Esophagus (tissue), 2 donors: ENCODE measurements at regions not wholly inside any gene's neighbourhood (a gene's known extent, or its start where the extent isn't known, plus 50 kb on each side); places are given as distances from the start of the nearest gene placed in this dataset.

Experiments
- H3K27ac ChIP-seq, 2 donors: one replicate each; pipeline ENCODE4 v1.5.1; 2013; ENCODE audit warnings: low read depth in 2 of 2, mild to moderate bottlenecking in 2 of 2, inconsistent platforms in 1 of 2, low read length in 1 of 2, moderate library complexity in 1 of 2
- H3K27me3 ChIP-seq, 2 donors: one replicate each; pipeline ENCODE4 v1.6.1; 2013; ENCODE audit warnings: low read length in 2 of 2, control low read depth in 1 of 2, mild to moderate bottlenecking in 1 of 2; ENCODE audit not compliant: insufficient read depth in 2 of 2, control insufficient read depth in 1 of 2
- H3K36me3 ChIP-seq, 2 donors: one replicate each; pipeline ENCODE4 v1.6.1; 2013; ENCODE audit warnings: low read length in 1 of 2; ENCODE audit not compliant: control insufficient read depth in 2 of 2, insufficient read depth in 2 of 2
- H3K4me1 ChIP-seq, 2 donors: one replicate each; pipeline ENCODE4 v1.6.1; 2013; ENCODE audit warnings: low read length in 1 of 2; ENCODE audit not compliant: control insufficient read depth in 2 of 2, insufficient read depth in 2 of 2
- H3K4me3 ChIP-seq, 2 donors: one replicate each; pipeline ENCODE4 v1.5.1; 2013; ENCODE audit warnings: low read length in 2 of 2, mild to moderate bottlenecking in 2 of 2, low read depth in 1 of 2, moderate library complexity in 1 of 2
- H3K9me3 ChIP-seq, 2 donors: one replicate each; pipeline ENCODE4 v1.6.1; 2013; ENCODE audit warnings: mild to moderate bottlenecking in 2 of 2, low read depth in 1 of 2, low read length in 1 of 2, moderate library complexity in 1 of 2; ENCODE audit not compliant: control insufficient read depth in 2 of 2, insufficient read depth in 1 of 2
- WGBS, 2 donors: extraction: QIAGEN DNeasy Blood & Tissue Kit; methylation state at CpG; one replicate each; pipeline ENCODE4 v1.1.7; 2013; 5-methylcytosine and 5-hydroxymethylcytosine counted together
- donor health status: healthy with polysubstance abuse.
- donor health status: Bipolar disorder and iron deficiency.

DNA sequence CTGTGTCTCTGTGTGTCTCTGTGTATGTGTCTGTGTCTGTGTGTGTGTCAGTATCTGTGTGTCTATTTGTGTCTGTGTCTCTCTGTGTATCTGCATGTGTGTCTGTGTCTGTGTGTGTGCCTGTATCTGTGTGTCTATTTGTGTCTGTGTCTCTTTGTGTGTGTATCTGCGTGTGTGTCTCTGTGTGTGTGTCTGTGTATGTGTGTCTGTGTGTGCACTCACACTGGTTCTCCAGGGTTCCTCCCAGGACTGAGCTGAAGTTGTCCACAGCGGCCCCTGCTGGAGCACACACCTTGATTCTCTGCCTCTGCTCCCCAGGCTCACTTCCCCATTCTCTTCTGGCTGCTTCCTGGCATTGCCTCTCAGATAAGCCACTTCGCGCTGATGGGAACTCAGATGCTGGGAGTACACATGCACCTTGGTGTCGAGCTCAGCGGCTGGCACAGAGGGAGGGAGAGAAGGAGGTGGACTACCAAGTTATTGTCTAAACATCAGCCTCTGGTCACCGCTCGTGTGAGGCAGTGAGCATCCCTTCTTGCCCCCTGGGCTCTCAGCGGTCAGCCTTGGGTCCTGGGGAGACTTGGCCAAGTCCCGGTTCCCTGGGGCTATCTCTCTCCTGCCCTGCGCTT is 104.9 kb upstream of the NXT1 start:
- 56 to 59% methylated on average over 11 of the region's 11 CpGs for WGBS, 2 donors
- H3K4me1 ChIP-seq: peaks cover 0 to 3% of the 10 kb centered on the region in 2 donors
- H3K27ac ChIP-seq: no peak overlapping the region
- no peaks in the 10 kb centered on the region for H3K9me3 ChIP-seq
- no peak overlapping the region for H3K4me3 ChIP-seq
- no peaks in the 10 kb centered on the region for H3K27me3 ChIP-seq
- H3K36me3 ChIP-seq: no peaks in the 10 kb centered on the region

DNA sequence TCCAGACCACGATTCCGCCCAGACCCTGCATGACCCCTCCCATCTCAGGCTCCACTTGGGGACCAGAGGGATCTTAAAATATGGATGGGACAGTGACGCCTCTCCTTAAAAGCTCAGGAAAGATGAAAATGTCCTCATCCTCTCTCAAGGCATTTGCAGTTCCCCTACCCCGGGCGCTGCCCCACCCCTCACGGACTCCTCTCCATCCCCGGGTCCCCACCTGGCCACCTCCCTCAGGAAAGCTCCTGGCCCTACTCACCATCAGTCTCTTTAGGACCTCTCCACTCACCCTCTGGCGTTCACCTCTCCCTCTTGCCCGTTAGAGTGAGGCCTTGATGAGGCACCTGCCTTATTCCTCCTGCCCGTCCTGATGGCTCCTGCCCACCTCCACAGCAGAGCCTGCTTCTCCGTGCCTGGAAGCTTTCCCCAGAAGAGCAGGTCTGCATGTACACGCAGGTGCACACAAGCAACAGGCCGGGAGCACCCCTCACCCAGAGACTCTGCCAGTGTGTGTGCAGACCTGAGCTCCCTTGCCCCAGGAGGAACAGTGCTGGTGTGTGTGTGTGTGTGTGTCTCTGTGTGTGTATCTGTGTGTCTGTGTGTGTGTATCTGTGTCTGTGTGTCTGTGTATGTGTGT is 105.6 kb upstream of the NXT1 start:
- Histone ChIP-seq H3K36me3 (no peaks in the 10 kb centered on the region), H3K9me3 (no peaks in the 10 kb centered on the region), H3K27ac (no peak overlapping the region), H3K4me3 (no peak overlapping the region), H3K27me3 (no peaks in the 10 kb centered on the region), H3K4me1 (peaks cover 0 to 3% of the 10 kb centered on the region in 2 donors)
- WGBS, 2 donors: 83 to 84% methylated on average over 13 of the region's 13 CpGs

DNA sequence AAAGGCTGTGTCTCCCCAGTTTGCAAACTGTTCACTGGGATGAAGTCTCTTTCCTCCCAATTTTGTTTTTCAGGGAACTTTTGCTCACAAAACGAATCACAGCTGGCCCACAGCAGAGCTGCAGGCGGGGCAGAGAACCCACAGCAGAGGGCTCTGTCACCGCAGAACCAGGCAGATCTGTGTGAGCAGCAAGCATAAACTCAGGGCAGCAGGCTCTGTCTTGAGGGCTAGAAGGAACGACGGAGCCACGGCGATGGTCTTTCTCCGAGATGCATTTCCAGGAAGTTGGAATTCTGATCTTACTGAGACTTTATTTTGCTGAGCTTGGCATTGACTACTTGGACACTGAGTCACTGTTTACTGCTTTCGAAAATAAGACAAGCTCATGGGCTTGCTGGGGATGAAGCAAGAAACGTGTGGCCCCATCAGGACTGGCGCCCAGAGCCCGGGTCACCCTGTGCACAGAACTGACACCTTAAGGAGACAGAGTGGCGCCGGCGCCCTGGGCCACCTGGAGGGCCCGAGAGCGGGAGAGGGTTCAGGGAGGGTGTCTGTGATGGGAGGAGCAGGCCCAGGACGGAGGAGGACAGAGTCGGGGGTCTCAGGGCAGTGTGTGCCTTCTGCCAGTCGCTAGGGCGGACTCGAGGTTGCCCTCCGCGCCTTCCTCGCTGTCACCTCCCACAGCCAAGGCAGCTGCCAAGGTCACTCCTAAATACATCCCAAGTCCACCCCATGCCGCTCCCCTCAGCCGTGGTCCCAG is 106.3 kb upstream of the NXT1 start:
- no peaks in the 10 kb centered on the region for H3K9me3 ChIP-seq
- WGBS, 2 donors: 83 to 87% methylated on average over 27 of the region's 27 CpGs
- H3K4me1 ChIP-seq: peaks cover 0 to 3% of the 10 kb centered on the region in 2 donors
- no peaks in the 10 kb centered on the region for H3K36me3 ChIP-seq
- H3K4me3 ChIP-seq: no peak overlapping the region
- no peak overlapping the region for H3K27ac ChIP-seq
- no peaks in the 10 kb centered on the region for H3K27me3 ChIP-seq

DNA sequence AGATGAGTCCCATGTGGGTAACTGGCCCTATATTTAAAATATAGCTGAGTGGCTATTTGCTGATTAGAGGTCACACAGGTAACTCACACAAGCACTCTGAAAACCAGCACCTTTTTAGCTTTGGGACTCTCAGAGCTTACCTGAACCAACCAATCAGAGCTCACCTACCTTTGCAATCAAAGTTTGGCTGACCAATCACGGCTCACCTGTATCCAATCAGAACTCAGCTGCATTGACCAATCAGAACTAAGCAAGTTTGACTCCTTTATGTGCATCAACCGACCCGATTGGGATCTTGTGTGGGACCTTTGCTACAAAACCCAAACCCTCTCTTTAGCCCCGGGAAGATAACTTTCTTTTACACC is 106.8 kb upstream of the NXT1 start:
- Histone ChIP-seq H3K27ac (no peak overlapping the region), H3K27me3 (no peaks in the 10 kb centered on the region), H3K9me3 (no peaks in the 10 kb centered on the region), H3K4me1 (peaks cover 0 to 3% of the 10 kb centered on the region in 2 donors), H3K36me3 (no peaks in the 10 kb centered on the region), H3K4me3 (no peak overlapping the region)
- WGBS, 2 donors: 85 to 86% methylated on average over 4 of the region's 4 CpGs

DNA sequence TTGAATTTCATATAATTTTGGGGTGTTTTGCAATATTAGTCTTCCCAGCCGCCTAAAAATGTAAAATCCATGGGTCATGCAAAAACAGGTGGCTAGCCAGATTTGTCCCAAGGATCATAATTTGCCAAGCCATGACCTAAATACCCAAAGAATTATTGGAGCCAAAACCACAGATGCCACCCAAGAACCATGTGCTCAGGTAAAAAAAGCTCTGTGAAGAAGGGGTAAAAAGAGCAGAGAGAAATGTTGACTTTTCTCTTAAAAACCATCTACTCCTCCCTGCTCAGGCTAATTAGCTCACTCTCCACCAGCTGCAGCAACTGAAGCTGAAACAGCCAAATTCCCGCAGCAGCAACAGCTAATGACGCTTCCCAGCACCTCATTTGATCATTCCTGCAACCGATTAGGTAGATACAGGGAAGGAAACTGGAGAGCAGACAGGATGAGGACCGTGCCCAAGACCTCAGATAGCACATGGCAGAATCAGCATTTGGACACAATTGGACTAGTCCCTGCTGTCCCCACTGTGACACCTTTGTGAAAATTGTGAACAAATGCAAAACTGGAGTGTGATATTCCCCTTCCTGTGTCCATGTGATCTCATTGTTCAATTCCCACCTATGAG is 107.9 kb upstream of the NXT1 start:
- Histone ChIP-seq H3K36me3 (no peaks in the 10 kb centered on the region), H3K27me3 (no peaks in the 10 kb centered on the region), H3K27ac (no peak overlapping the region), H3K9me3 (no peaks in the 10 kb centered on the region), H3K4me3 (no peak overlapping the region), H3K4me1 (peaks cover 0 to 3% of the 10 kb centered on the region in 2 donors)
- 73 to 75% methylated on average over 5 of the region's 5 CpGs for WGBS, 2 donors

DNA sequence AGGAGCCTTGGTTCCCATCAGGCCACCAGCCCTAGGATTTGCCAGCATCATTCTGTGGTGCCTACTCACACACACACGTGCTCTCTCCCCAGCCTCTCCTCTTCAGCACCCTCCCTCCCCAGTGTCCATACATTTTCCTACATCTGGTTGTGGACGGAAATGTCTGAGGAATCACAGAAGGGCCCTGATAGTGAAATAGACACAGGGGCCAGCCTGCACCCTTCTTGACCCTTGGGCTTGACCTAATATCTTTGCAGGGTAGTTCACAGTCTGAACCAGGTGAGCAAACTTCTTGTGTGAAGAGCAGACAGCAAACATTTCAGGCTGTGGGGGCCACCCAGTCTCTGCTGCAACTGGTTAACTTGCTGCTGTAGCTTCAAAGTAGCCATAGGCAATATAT is 108.5 kb upstream of the NXT1 start:
- 77 to 84% methylated on average over 2 of the region's 2 CpGs for WGBS, 2 donors
- peaks cover 0 to 3% of the 10 kb centered on the region in 2 donors for H3K4me1 ChIP-seq
- H3K4me3 ChIP-seq: no peak overlapping the region
- H3K27me3 ChIP-seq: no peaks in the 10 kb centered on the region
- H3K27ac ChIP-seq: no peak overlapping the region
- no peaks in the 10 kb centered on the region for H3K36me3 ChIP-seq
- H3K9me3 ChIP-seq: no peaks in the 10 kb centered on the region

DNA sequence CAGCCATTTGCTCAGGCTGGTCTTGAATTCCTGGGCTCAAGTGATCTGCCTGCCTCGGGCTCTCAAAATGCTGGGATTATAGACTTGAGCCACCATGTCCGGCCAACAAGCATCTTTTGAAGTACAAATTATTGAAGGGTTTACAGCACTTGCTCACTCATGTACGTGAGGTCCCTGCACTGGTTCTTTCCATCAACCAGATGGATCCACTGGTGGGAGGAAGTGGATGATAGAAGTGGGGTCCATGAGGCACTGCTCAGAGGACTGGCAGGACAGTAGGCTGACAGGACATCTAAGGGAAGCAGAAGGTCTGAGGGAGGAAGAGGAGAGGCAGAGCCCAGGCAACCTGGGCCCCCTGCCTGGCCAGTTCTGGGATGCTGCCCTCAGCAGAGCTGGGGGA is 109.2 kb upstream of the NXT1 start:
- no peaks in the 10 kb centered on the region for H3K27me3 ChIP-seq
- H3K36me3 ChIP-seq: no peaks in the 10 kb centered on the region
- H3K4me1 ChIP-seq: peaks cover 0 to 3% of the 10 kb centered on the region in 2 donors
- no peaks in the 10 kb centered on the region for H3K9me3 ChIP-seq
- no peak overlapping the region for H3K27ac ChIP-seq
- no peak overlapping the region for H3K4me3 ChIP-seq
- WGBS, 2 donors: 82 to 90% methylated on average over 3 of the region's 3 CpGs

DNA sequence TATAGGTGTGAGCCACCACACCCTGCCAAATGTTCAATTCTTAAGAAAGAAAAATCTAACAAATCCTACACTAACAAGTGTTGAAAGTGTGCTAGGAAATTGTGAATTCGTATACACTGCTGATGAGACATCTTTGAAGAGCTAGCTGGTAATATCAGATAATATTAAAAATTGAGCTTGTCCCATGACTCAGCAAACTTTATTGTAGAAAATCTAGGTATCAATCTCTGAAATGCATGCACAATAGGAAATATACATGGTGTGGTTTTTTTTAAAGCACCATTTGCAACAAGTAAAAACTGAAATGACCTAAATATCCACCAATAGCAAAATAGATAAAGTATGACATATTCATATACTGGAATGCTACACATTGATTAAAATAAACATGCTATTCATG is 110.1 kb upstream of the NXT1 start:
- Histone ChIP-seq H3K4me1 (peaks cover 0 to 3% of the 10 kb centered on the region in 2 donors), H3K36me3 (no peaks in the 10 kb centered on the region), H3K9me3 (no peaks in the 10 kb centered on the region), H3K27me3 (no peaks in the 10 kb centered on the region), H3K4me3 (no peak overlapping the region), H3K27ac (no peak overlapping the region)
- 71 to 81% methylated on average over 1 of the region's 1 CpG for WGBS, 2 donors

DNA sequence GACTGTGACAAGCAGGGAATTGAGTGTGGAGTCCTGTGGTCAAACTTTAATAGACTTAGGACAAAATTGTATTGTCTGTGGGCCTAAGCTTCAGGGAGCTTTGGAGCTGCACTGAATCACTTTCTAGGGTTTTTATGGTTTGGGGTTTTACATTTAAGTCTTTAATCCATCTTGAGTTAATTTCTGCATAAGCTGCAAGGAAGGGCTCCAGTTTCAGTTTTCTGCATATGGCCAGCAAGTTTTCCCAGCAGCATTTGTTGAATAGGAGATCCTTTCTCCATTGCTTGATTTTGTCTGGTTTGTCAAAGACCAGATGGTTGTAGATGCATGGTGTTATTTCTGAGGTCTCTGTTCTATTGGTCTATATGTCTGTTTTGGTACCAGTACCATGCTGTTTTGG is 113.4 kb upstream of the NXT1 start:
- Histone ChIP-seq H3K9me3 (peaks cover 0 to 3% of the 10 kb centered on the region in 2 donors), H3K4me1 (no peaks in the 10 kb centered on the region), H3K27ac (no peak overlapping the region), H3K36me3 (no peaks in the 10 kb centered on the region), H3K4me3 (no peak overlapping the region), H3K27me3 (no peaks in the 10 kb centered on the region)
